NCI-H345 treated with DMSO at 0.1 percent for 48 hours (cell line): ENCODE measurements at regions not wholly inside any gene's neighbourhood (a gene's known extent, or its start where the extent isn't known, plus 50 kb on each side); places are given as distances from the start of the nearest gene placed in this dataset.
A peak's percentile ranks its signal among the peaks of the same experiment; 100 is the strongest.

Source experiments
- DNase-seq: peaks from one replicate; lab custom pipeline; 2025; ENCODE audit not compliant: unreplicated experiment; lab: John Stamatoyannopoulos, UW

GRCh38 chr13:75231235-75231634 lies 250.7 kb downstream of the TBC1D4 start:
- no peak for DNase-seq

GRCh38 chr13:75226733-75227435 lies 255.1 kb downstream of the TBC1D4 start:
- no peak for DNase-seq

GRCh38 chr13:75226092-75226491 lies 255.9 kb downstream of the TBC1D4 start:
- no peak for DNase-seq

GRCh38 chr13:75225288-75226032 lies 256.5 kb downstream of the TBC1D4 start:
- DNase-seq: no peak

- DNase-seq: no peak
These were observed 257.8 kb downstream of the TBC1D4 start for GRCh38 chr13:75224053-75224742.

GRCh38 chr13:75222031-75222430 lies 259.9 kb downstream of the TBC1D4 start:
- no peak for DNase-seq

- DNase-seq: no peak
These were observed 261.1 kb downstream of the TBC1D4 start for GRCh38 chr13:75220861-75221260.

GRCh38 chr13:75220238-75220542 lies 261.8 kb downstream of the TBC1D4 start:
- no peak for DNase-seq

GRCh38 chr13:75219479-75220237 lies 262.3 kb downstream of the TBC1D4 start:
- DNase-seq: peak; percentile 83

GRCh38 chr13:75217949-75218348 lies 264.0 kb downstream of the TBC1D4 start:
- no peak for DNase-seq

GRCh38 chr13:75216038-75216437 lies 265.9 kb downstream of the TBC1D4 start:
- DNase-seq: no peak

GRCh38 chr13:75214846-75215245 lies 267.1 kb downstream of the TBC1D4 start:
- DNase-seq: no peak

- DNase-seq: no peak
These were observed 279.0 kb downstream of the TBC1D4 start for GRCh38 chr13:75202981-75203380.

- no peak for DNase-seq
These were observed 284.2 kb downstream of the TBC1D4 start for GRCh38 chr13:75197803-75198202.

GRCh38 chr13:75196147-75196837 lies 285.7 kb downstream of the TBC1D4 start:
- DNase-seq: no peak

GRCh38 chr13:75195495-75196146 lies 286.3 kb downstream of the TBC1D4 start:
- no peak for DNase-seq

- no peak for DNase-seq
These were observed 287.1 kb downstream of the TBC1D4 start for GRCh38 chr13:75194717-75195462.

GRCh38 chr13:75186379-75186778 lies 295.6 kb downstream of the TBC1D4 start:
- DNase-seq: no peak

- DNase-seq: no peak
These were observed 300.1 kb downstream of the TBC1D4 start for GRCh38 chr13:75181906-75182305.
